RCC 7860 (cell line): ENCODE measurements at regions not wholly inside any gene's neighbourhood (a gene's known extent, or its start where the extent isn't known, plus 50 kb on each side); places are given as distances from the start of the nearest gene placed in this dataset.

ENCODE experiments used
- DNase-seq: peaks from one replicate; pipeline ENCODE4 v3.0.0-alpha.2; 2015; ENCODE audit warnings: low spot score
- FAIRE-seq: peaks from 2 replicates; lab custom pipeline; 2012; peaks lifted over from hg19 to GRCh38; lab: Jason Lieb, UNC

DNA sequence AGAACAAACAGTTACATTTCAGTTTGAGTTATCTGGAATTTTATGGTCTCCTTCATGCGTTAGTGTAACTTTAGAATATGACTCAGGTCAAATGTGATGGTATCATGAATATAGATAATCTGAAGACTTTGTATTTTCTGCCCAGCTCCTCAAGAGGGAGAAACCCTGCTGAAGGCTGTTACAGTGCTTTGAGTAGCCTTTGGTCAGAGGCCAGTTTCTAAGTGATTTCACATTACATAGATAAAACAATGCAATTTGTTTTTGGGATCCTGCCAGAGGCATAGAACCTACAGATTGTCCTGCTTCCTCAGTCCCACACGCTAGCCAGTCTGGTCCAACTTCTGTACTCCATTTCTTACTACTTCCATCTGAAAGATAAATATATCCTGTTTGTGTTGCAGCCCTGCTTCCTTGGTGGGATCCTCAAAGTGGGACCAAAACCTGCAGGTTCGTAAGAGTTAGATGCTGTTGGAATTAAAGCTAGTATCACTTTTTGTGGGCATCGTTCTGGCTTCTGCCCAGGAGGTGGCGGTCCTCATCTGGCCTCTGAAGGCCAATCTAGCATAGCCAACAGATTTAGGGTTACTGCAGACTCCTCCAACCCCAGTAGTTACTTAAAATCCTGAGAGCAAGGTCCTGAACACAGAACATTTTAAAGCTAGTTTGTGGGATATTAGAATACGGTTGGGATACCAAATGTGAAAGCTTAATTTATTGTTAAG is 645.8 kb upstream of the USP24 start:
- DNase-seq (no peak), FAIRE-seq (no peak)

DNA sequence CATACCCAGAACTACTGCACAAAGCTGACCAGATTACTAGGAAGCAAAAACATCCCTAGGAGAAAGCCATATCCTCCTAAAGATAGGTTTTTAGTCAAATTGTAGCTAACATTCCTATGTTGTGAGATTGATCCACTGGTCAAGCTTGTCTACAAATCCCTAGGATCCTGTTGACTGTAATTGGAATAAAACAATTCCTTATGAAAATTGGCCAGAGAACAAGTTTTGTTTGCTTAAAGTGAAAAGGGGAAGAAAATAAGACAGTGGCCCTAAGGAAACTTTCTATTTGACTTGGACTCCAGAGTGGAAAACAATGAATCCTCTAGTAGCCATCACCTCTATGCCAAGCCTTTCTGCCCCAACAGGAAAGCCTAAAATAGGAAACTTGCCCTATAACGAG is 645.2 kb upstream of the USP24 start:
- DNase-seq = no peak
- no peak for FAIRE-seq

GRCh38 chr1:55854911-55855310 is 639.7 kb upstream of the USP24 start:
- no peak for DNase-seq
- FAIRE-seq = no peak

GRCh38 chr1:55848906-55849305 is 633.7 kb upstream of the USP24 start:
- FAIRE-seq = no peak
- DNase-seq = no peak

DNA sequence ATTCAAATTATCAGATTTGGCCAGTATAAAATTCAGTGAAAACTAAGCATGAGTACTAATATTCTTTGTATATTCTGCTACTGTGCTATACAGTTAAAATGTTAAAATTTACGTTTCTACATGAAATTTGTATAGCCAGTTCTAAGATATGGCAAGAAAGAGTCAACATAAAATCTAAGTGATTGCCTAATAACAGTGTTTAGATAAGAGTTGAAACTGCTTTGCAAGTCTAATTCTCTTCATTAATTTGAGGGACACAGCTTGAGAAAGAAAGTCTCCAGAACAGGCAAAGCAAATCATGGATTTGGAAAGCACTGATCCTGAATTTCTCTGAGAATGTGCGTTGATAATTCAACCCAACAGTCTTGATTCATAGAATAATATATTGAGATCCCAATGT is 630.9 kb upstream of the USP24 start:
- no peak for DNase-seq

GRCh38 chr1:55844322-55844721 is 629.2 kb upstream of the USP24 start:
- no peak for FAIRE-seq
- DNase-seq = no peak

More for the DNA sequence above, 630.9 kb upstream of the USP24 start:
- FAIRE-seq = no peak

- DNase-seq = no peak
- FAIRE-seq = no peak
Measured at GRCh38 chr1:55839626-55840025, 624.5 kb upstream of the USP24 start.

GRCh38 chr1:55839221-55839620 is 624.1 kb upstream of the USP24 start:
- no peak for FAIRE-seq

GRCh38 chr1:55836086-55836485 is 620.9 kb upstream of the USP24 start:
- FAIRE-seq (no peak), DNase-seq (no peak)

More at GRCh38 chr1:55839221-55839620, 624.1 kb upstream of the USP24 start:
- no peak for DNase-seq

GRCh38 chr1:55833529-55834091 is 618.4 kb upstream of the USP24 start:
- FAIRE-seq = no peak
- no peak for DNase-seq

GRCh38 chr1:55831759-55832158 is 616.6 kb upstream of the USP24 start:
- DNase-seq (no peak), FAIRE-seq (no peak)

- DNase-seq (no peak), FAIRE-seq (no peak)
Measured at GRCh38 chr1:55828044-55828443, 612.9 kb upstream of the USP24 start.

DNA sequence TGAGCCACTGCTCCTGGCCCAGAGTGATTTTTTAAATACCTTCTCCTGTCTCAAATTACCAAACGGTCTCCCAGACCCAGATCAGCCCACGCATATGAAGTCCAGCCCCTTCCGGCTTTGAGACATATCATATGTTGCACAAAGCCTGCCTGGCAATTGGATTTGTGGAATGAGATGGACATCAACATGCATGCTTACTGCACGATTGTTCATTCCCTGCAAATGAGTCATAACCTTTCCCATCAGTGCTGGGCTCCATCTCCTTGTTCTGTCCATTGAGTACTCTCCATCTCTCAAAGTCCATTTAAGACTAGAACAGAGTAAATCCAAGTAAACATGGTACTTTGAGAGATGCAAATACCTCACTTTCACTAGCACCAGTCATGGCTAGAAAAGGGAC is 612.2 kb upstream of the USP24 start:
- FAIRE-seq = peak; percentile 39

DNA sequence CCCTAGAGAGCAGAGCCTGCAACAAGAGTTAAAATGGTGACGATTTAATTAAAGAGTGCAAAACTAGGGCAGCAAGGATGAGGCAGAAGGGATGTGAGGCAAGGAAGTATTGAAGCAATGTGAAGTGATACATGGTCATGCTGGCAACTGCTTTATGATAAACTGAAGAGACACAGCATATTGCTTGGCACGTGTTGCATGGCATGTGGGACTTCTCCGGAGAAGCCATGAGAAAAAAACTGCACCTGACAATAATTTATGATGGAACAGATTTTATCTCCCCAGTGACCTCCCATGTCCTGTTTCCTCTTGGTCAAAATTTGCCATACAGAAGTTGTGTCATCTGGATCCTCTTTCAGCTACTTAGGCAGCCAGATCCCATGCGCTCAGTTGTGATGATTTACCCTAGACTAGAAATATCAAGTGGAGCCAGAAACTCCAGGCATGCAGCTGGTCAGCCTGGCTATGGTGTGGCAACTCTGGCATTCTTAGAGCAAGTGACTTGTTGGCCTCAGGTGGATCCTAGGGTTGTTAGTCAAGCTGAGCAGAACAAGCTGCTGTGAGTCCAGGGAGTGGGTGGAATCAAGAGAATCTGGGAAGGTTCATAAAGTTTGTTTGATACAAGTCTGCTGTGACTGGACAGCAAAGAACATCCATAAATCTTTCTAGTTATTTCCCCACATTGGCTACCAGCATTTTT is 611.4 kb upstream of the USP24 start:
- DNase-seq = no peak
- FAIRE-seq = no peak

More for the DNA sequence above, 612.2 kb upstream of the USP24 start:
- DNase-seq = peak; percentile 53

GRCh38 chr1:55825461-55825860 is 610.3 kb upstream of the USP24 start:
- no peak for DNase-seq
- no peak for FAIRE-seq

DNA sequence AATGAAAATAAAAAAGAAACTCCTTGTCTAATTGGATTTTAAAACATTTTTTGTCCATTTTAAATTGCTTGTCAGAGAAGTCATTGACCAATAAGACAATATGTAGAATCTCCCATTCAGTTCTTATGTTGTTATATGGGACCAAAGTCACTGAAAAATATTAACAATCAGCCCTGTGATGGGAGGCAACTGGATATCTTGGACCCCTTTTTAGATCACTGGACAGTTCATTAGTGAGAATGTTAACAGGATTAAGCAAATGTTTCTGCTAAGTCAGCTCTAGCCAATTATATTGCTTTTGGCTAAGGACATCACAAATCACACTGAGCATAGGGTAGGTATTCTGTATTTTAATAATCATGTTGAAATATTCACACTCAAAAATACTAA is 609.1 kb upstream of the USP24 start:
- FAIRE-seq (no peak), DNase-seq (no peak)

- FAIRE-seq = no peak
Measured at GRCh38 chr1:55823541-55824250, 608.5 kb upstream of the USP24 start.

DNA sequence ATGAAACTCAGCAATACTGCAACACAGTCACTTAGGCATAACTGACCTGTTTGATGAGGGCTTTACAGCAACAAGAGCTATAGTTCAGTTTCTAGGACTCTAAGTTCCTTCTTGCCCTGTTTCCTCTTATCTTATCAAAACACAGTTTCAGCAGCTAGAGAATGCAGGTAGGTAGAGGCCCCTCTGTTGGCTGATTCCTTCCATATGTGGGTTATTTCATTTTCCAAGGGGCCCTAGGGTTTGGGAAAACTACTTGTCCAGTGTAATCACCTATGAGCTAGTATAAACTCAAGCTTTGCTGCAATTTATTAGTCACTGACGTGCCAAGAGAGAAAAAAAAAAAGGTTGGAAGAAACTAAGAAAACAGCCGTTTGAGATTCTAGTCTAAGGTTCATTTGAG is 607.7 kb upstream of the USP24 start:
- no peak for DNase-seq
- FAIRE-seq = no peak

More at GRCh38 chr1:55823541-55824250, 608.5 kb upstream of the USP24 start:
- DNase-seq = peak; percentile 47

DNA sequence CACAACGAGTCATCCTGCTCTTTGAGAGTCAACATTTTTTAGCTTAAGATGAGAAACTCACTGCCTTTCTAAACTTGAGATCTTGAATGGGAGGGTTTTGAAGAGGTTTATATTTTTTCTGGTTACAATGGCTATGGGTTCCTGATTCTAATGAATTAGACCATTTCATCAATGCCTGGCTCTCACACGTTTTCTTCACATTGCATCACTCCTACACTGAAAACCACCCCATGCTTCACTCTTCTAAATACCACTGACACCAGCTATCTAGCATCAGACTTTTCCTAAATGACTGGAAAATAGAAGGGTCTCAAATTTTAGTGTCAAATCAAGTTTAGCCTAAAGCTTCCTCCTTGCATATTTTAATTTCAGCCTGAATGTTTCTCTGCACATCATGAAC is 606.1 kb upstream of the USP24 start:
- no peak for FAIRE-seq
- DNase-seq = no peak

- no peak for FAIRE-seq
Measured at GRCh38 chr1:55820501-55820900, 605.3 kb upstream of the USP24 start.

DNA sequence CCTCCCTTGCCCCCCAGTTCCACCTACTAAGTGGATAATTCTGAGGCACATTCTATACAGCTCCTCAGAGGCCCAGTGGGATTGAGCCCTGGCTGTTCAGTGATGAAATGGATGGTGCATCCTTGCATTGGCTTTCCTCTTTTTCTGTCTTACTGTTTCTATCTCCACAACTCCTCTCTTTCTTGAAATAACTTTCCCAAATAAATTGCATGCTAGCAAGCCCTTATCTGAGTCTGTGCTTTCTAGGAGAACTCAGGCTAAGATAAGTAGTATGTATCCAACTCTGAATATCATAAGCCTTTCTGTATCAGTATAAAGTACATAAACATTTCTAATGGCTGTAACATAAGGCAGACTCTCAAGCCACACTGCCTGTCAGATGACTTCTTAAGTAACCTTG is 603.8 kb upstream of the USP24 start:
- FAIRE-seq (no peak), DNase-seq (no peak)

More at GRCh38 chr1:55820501-55820900, 605.3 kb upstream of the USP24 start:
- no peak for DNase-seq
